GM12878 (cell line): ENCODE measurements at regions not wholly inside any gene's neighbourhood (a gene's known extent, or its start where the extent isn't known, plus 50 kb on each side); places are given as distances from the start of the nearest gene placed in this dataset.
"Not testable (repeated sequence)": the region's sequence is repeated elsewhere in the genome, so short reads cannot be mapped to it uniquely, and the experiment has no call there.

ENCODE experiments used
- ATAC-seq: fragments of 200-7000 bp; cut with Tn5 transposase; 3 replicates; pipeline ENCODE4 v1.9.1; 2020; ENCODE audit warnings: mild to moderate bottlenecking, moderate library complexity
- BruUV-seq: library from RNA; stranded (reverse); fragments of 400-500 nt; replicated peaks from 2 replicates; lab custom pipeline; 2021; lab: Mats Ljungman, UMichigan
- CTCF ChIA-PET: fragments of 300-600 bp; sonication (Branson Sonifier 250); formaldehyde crosslinking; extraction: SDS; loops from one replicate; lab custom pipeline; 2021; ENCODE audit warnings: inconsistent platforms; lab: Yijun Ruan, JAX
- POLR2A ChIA-PET: fragments of 350-600 bp; formaldehyde crosslinking; extraction: SDS; loops from one replicate; lab custom pipeline; 2021; ENCODE audit warnings: inconsistent platforms; lab: Charles Lee
- RAD21 ChIA-PET: fragments of 300-600 bp; sonication (Branson Sonifier 250); formaldehyde crosslinking; loops from one replicate; lab custom pipeline; 2023; ENCODE audit warnings: antibody characterized with exemption; ENCODE audit not compliant: unreplicated experiment; lab: Charles Lee
- SMC1A ChIA-PET: fragments of 300-600 bp; sonication (Branson Sonifier 250); formaldehyde crosslinking; loops from one replicate; lab custom pipeline; 2023; ENCODE audit not compliant: unreplicated experiment, uncharacterized antibody; lab: Charles Lee
- DNase-seq: peaks from one replicate; pipeline ENCODE4 v3.0.0-alpha.2; 2011; ENCODE audit warnings: low read depth, low spot score
- FAIRE-seq: peaks from 3 replicates; lab custom pipeline; 2011; peaks lifted over from hg19 to GRCh38; lab: Jason Lieb, UNC
- H2AFZ ChIP-seq: 2 replicates; pipeline ENCODE4 v1.6.0; 2011; ENCODE audit warnings: low read depth, low read length, control low read depth; ENCODE audit not compliant: control insufficient read depth
- H3K27ac ChIP-seq: 2 replicates; pipeline ENCODE4 v1.5.1; 2011; ENCODE audit warnings: control low read depth; ENCODE audit not compliant: control insufficient read depth, insufficient read depth
- H3K27me3 ChIP-seq, 2 experiments: replicated peaks in 1 of 2; 2 replicates each; pipeline versions ENCODE4 v1.6.0 to v1.6.1; 2011; ENCODE audit warnings: low read length in 1 of 2; ENCODE audit not compliant: control insufficient read depth in 2 of 2, insufficient read depth in 2 of 2
- H3K36me3 ChIP-seq, 2 experiments: 2 replicates each; pipeline ENCODE4 v1.5.1; 2011; ENCODE audit warnings: low read length in 1 of 2; ENCODE audit not compliant: control insufficient read depth in 2 of 2, insufficient read depth in 2 of 2
- H3K4me1 ChIP-seq: 2 replicates; pipeline ENCODE4 v1.6.1; 2011; ENCODE audit warnings: mild to moderate bottlenecking, low read length, moderate library complexity, mixed read lengths; ENCODE audit not compliant: control insufficient read depth, insufficient read depth
- H3K4me2 ChIP-seq: 2 replicates; pipeline ENCODE4 v1.6.0; 2011; ENCODE audit warnings: control low read depth; ENCODE audit not compliant: control insufficient read depth, insufficient read depth
- H3K4me3 ChIP-seq: fragments of 200-600 bp; sonication (generic); 2 replicates; pipeline ENCODE4 v1.5.1; 2016
- H3K79me2 ChIP-seq: 2 replicates; pipeline ENCODE4 v1.6.0; 2011; ENCODE audit warnings: low read length; ENCODE audit not compliant: control insufficient read depth, insufficient read depth
- H3K9ac ChIP-seq: 2 replicates; pipeline ENCODE4 v1.8.0; 2011; ENCODE audit warnings: low read length, control low read depth, mixed read lengths; ENCODE audit not compliant: control insufficient read depth, insufficient read depth
- H3K9me3 ChIP-seq: replicated peaks from 3 replicates; pipeline ENCODE4 v1.5.1; 2011; ENCODE audit warnings: mild to moderate bottlenecking, low read length; ENCODE audit not compliant: control insufficient read depth, insufficient read depth
- H4K20me1 ChIP-seq: 2 replicates; pipeline ENCODE4 v1.6.0; 2011; ENCODE audit not compliant: control insufficient read depth, insufficient read depth
- CBX5 ChIP-seq: sonication (generic); IDR thresholded peaks from 2 replicates; pipeline ENCODE4 v1.6.1; 2016; ENCODE audit warnings: low read depth, moderate library complexity, mild to moderate bottlenecking, inconsistent platforms
- CREM ChIP-seq: IDR thresholded peaks from 2 replicates; pipeline ENCODE4 v1.6.1; 2014; ENCODE audit warnings: antibody characterized with exemption, low read depth
- NR2C2 ChIP-seq: IDR thresholded peaks from 2 replicates; pipeline ENCODE4 v1.6.1; 2011; ENCODE audit warnings: borderline replicate concordance, low read depth; ENCODE audit not compliant: control insufficient read depth, insufficient read length
- PKNOX1 ChIP-seq: fragments of 450-650 bp; IDR thresholded peaks from 2 replicates; pipeline ENCODE4 v1.6.1; 2016; ENCODE audit warnings: mild to moderate bottlenecking
- SRF ChIP-seq, 2 experiments: IDR thresholded peaks; 2 replicates each; pipeline ENCODE4 v1.6.1; 2011; ENCODE audit warnings: low read depth in 2 of 2, low read length in 2 of 2, mild to moderate bottlenecking in 1 of 2, moderate library complexity in 1 of 2
- STAT1 ChIP-seq: fragments of 450-650 bp; conservative IDR thresholded peaks from 2 replicates; pipeline ENCODE4 v1.6.1; 2014; ENCODE audit warnings: antibody characterized with exemption, mild to moderate bottlenecking
- WGBS: methylation state at CpG from one replicate; pipeline ENCODE4 v1.1.6; 2016; ENCODE audit warnings: low lambda C conversion rate; ENCODE audit not compliant: insufficient replicate concordance, insufficient coverage; ENCODE audit errors: missing lambda C conversion rate; 5-methylcytosine and 5-hydroxymethylcytosine counted together
- in situ Hi-C: fragments of 300-500 bp; cut with MboI; formaldehyde crosslinking; loops from 9 replicates; pipeline ENCODE4 v1.14.3; 2018; ENCODE audit warnings: mixed read lengths
- intact Hi-C: fragments of 100-400 bp; cut with micrococcal nuclease; formaldehyde crosslinking; loops from one replicate; pipeline ENCODE4 v1.14.2; 2022; ENCODE audit not compliant: unreplicated experiment
- TF ChIP-seq, protein P1 (sequence below): IDR thresholded peaks from 2 replicates; pipeline ENCODE4 v1.6.1; 2011; ENCODE audit warnings: borderline replicate concordance, low read depth, mild to moderate bottlenecking, moderate library complexity, mixed read lengths, low read length; ENCODE audit not compliant: insufficient read depth; ENCODE audit errors: extremely low read length

DNA sequence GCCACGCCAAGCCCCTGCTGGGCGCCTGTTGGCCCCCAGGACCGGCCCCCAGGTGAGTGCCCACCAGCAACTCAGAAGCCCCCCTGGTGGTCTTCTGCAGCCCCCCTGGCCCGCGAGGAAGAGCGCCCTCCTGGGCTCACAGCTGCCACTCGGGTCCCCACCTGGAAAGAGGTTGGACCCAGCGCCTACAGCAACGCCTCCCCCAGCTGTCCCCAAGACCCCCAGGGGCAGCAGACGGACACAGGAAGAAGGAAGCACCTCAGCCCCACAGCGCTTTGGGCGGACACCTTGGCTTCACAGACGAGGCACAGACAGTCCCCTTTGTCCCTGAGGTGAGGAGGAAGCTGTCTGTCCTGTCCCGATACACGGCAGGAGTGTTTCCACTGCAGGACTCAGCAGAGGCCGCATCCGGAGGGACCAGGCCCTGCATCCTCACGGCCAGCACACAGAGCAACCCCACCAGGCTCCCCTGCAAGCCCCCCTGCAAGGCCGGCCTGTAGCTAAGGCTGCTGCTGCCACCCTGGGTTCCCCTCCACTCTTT, 115.6 kb upstream of the NKX1-1 start (continued):
- TF ChIP-seq NR2C2: no peak
- no peak for TF ChIP-seq CBX5
- TF ChIP-seq CREM: no peak
- TF ChIP-seq, protein P1, sequence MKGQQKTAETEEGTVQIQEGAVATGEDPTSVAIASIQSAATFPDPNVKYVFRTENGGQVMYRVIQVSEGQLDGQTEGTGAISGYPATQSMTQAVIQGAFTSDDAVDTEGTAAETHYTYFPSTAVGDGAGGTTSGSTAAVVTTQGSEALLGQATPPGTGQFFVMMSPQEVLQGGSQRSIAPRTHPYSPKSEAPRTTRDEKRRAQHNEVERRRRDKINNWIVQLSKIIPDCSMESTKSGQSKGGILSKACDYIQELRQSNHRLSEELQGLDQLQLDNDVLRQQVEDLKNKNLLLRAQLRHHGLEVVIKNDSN: no peak
- no peak for TF ChIP-seq STAT1
- TF ChIP-seq SRF (IDR thresholded peaks at IDR 0.05; ENCODE audit: low read depth in 2 of 2, low read length in 2 of 2): no peak
- no peak for TF ChIP-seq PKNOX1

GRCh38 chr4:1520795-1521576, 114.7 kb upstream of the NKX1-1 start:
- RAD21 ChIA-PET, H3K4me2 ChIP-seq, H3K79me2 ChIP-seq, DNase-seq, H3K27ac ChIP-seq, CTCF ChIA-PET, H3K27me3 ChIP-seq, H4K20me1 ChIP-seq, H3K4me3 ChIP-seq, H3K36me3 ChIP-seq, in situ Hi-C loops, BruUV-seq, H3K9ac ChIP-seq, FAIRE-seq, intact Hi-C loops, H2AFZ ChIP-seq, POLR2A ChIA-PET, SMC1A ChIA-PET, H3K4me1 ChIP-seq, H3K9me3 ChIP-seq, ATAC-seq: not testable (repeated sequence)
- 34% methylated on average over 35 of the region's 79 CpGs for WGBS
